ENCODE measurements at regions not wholly inside any gene's neighbourhood (a gene's known extent, or its start where the extent isn't known, plus 50 kb on each side); places are given as distances from the start of the nearest gene placed in this dataset.

DNA sequence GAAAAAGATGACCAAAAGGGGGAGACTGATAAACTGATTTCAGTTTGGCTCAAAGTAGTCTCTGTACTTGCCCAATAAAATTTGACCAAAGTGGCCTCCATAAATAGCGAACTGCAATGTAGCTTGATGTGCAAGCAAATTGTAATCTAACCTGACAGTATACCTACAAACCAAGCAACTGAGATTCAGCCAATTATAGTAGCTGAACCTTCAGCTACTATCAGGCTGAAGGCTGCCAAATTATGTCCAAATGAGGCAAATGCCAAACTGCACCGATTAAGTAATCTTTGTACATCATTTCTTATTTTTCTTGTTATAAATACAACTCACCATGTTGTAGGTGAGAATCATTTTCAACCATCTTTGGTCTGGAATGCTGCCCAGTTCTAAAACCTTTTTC, 390.6 kb downstream of the CDH9 start:
- intact Hi-C loops (cut with DNase I), result no loop called here
- Histone ChIP-seq H3K27me3 (replicated peaks; ENCODE audit: insufficient read depth) (no peaks in the 10 kb centered on the region), H3K9me3 (no peaks in the 10 kb centered on the region), H3K4me3 (no peak overlapping the region), H3K36me3 (no peaks in the 10 kb centered on the region), H3K4me1 (replicated peaks) (peaks cover 10% of the 10 kb centered on the region), H3K27ac (no peak overlapping the region)
- WGBS, result 46% methylated on average over 2 of the region's 2 CpGs
- DNase-seq (ENCODE audit: low spot score), result no peak
- no peak for TF ChIP-seq POLR2AphosphoS5 (IDR thresholded peaks at IDR 0.05)
- TF ChIP-seq, protein P1, sequence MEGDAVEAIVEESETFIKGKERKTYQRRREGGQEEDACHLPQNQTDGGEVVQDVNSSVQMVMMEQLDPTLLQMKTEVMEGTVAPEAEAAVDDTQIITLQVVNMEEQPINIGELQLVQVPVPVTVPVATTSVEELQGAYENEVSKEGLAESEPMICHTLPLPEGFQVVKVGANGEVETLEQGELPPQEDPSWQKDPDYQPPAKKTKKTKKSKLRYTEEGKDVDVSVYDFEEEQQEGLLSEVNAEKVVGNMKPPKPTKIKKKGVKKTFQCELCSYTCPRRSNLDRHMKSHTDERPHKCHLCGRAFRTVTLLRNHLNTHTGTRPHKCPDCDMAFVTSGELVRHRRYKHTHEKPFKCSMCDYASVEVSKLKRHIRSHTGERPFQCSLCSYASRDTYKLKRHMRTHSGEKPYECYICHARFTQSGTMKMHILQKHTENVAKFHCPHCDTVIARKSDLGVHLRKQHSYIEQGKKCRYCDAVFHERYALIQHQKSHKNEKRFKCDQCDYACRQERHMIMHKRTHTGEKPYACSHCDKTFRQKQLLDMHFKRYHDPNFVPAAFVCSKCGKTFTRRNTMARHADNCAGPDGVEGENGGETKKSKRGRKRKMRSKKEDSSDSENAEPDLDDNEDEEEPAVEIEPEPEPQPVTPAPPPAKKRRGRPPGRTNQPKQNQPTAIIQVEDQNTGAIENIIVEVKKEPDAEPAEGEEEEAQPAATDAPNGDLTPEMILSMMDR (IDR thresholded peaks at IDR 0.05), result no peak
- TF ChIP-seq POLR2A (IDR thresholded peaks at IDR 0.05), result no peak

- H3K27ac ChIP-seq, result no peak overlapping the region
- H3K27me3 ChIP-seq (replicated peaks; ENCODE audit: insufficient read depth), result no peaks in the 10 kb centered on the region
- H3K4me3 ChIP-seq, result no peak overlapping the region
- H3K4me1 ChIP-seq (replicated peaks), result peaks cover 10% of the 10 kb centered on the region
- 83% methylated on average over 5 of the region's 5 CpGs for WGBS
- no peaks in the 10 kb centered on the region for H3K36me3 ChIP-seq
- no peak for DNase-seq (ENCODE audit: low spot score)
- no peaks in the 10 kb centered on the region for H3K9me3 ChIP-seq
- intact Hi-C loops (cut with DNase I), result no loop called here
- TF ChIP-seq POLR2A (IDR thresholded peaks at IDR 0.05), result no peak
- no peak for TF ChIP-seq POLR2AphosphoS5 (IDR thresholded peaks at IDR 0.05)
- TF ChIP-seq, protein P1 (IDR thresholded peaks at IDR 0.05), result no peak
These were observed 392.7 kb downstream of the CDH9 start for GRCh38 chr5:26645659-26646058.

- Histone ChIP-seq H3K9me3 (no peaks in the 10 kb centered on the region), H3K4me3 (no peak overlapping the region), H3K36me3 (no peaks in the 10 kb centered on the region), H3K4me1 (replicated peaks) (no peaks in the 10 kb centered on the region), H3K27me3 (replicated peaks; ENCODE audit: insufficient read depth) (no peaks in the 10 kb centered on the region), H3K27ac (no peak overlapping the region)
- WGBS, result 84% methylated on average over 2 of the region's 2 CpGs
- TF ChIP-seq, protein P1 (IDR thresholded peaks at IDR 0.05), result no peak
- TF ChIP-seq POLR2AphosphoS5 (IDR thresholded peaks at IDR 0.05), result no peak
- TF ChIP-seq POLR2A (IDR thresholded peaks at IDR 0.05), result no peak
- intact Hi-C loops (cut with DNase I), result no loop called here
- DNase-seq (ENCODE audit: low spot score), result no peak
These were observed 396.9 kb downstream of the CDH9 start for GRCh38 chr5:26641492-26641891.

DNA sequence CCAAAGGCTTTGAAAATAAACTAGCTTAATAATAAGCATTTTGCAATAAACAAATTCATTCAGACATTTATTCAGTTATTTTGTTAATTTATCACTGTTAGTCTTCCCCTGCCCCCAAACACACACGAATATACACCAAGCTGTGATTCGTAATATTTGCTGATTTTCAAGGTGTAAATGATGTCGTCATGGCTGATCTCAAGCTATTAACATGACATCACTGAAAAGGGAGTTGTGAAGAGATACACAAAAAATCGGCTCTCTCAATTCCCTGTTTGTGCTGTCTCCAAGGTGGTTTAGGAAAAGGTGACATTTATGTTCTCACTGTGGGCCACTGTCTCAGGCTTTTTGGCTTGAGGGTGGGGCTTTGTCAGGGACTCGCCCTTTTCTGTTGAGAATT, 413.3 kb downstream of the CDH9 start:
- no peak for DNase-seq (ENCODE audit: low spot score)
- Histone ChIP-seq H3K36me3 (no peaks in the 10 kb centered on the region), H3K27me3 (replicated peaks; ENCODE audit: insufficient read depth) (no peaks in the 10 kb centered on the region), H3K4me1 (replicated peaks) (no peaks in the 10 kb centered on the region), H3K9me3 (no peaks in the 10 kb centered on the region), H3K4me3 (no peak overlapping the region), H3K27ac (no peak overlapping the region)
- intact Hi-C loops (cut with DNase I), result no loop called here
- TF ChIP-seq POLR2AphosphoS5 (IDR thresholded peaks at IDR 0.05) (no peak), POLR2A (IDR thresholded peaks at IDR 0.05) (no peak)
- TF ChIP-seq, protein P1 (IDR thresholded peaks at IDR 0.05), result no peak
- 66% methylated on average over 5 of the region's 5 CpGs for WGBS

DNA sequence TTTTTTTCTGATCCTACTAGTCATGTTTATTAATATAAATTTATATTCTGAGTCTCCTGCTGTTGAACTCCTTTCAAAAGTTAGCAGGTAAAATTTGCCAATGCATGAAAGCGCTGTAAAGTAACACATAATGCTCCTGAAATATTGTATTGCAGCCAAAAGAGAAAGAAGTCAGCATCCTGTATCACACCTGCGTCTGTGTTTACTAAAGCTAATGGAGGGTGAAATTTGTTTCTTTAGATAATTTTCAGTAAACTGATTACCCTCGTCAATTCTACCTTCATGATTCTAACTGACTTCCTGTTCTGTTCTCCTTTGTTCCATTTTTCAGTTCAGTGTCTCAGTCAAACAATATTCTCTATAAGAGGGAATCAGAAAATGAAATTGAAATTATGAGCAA, 415.4 kb downstream of the CDH9 start:
- Histone ChIP-seq H3K36me3 (no peaks in the 10 kb centered on the region), H3K4me3 (no peak overlapping the region), H3K27me3 (replicated peaks; ENCODE audit: insufficient read depth) (no peaks in the 10 kb centered on the region), H3K9me3 (no peaks in the 10 kb centered on the region), H3K4me1 (replicated peaks) (no peaks in the 10 kb centered on the region), H3K27ac (no peak overlapping the region)
- 44% methylated on average over 3 of the region's 3 CpGs for WGBS
- DNase-seq (ENCODE audit: low spot score), result no peak
- TF ChIP-seq, protein P1 (IDR thresholded peaks at IDR 0.05), result no peak
- TF ChIP-seq POLR2AphosphoS5 (IDR thresholded peaks at IDR 0.05) (no peak), POLR2A (IDR thresholded peaks at IDR 0.05) (no peak)
- intact Hi-C loops (cut with DNase I), result no loop called here

Data from prostate gland (tissue), 2 donors.